Ovary (tissue), 3 donors: ENCODE measurements at regions not wholly inside any gene's neighbourhood (a gene's known extent, or its start where the extent isn't known, plus 50 kb on each side); places are given as distances from the start of the nearest gene placed in this dataset.

Source experiments
- CTCF ChIP-seq, 3 donors: fragments of 450-650 bp in 2 of 3; fragments of 200-600 bp in 1 of 3; IDR thresholded peaks; one replicate each; pipeline versions ENCODE4 v1.5.1 to v1.8.0; 2016 to 2022; ENCODE audit warnings: antibody characterized with exemption in 3 of 3, mild to moderate bottlenecking in 1 of 3
- EP300 ChIP-seq: sonication (generic); formaldehyde crosslinking; IDR thresholded peaks from one replicate; pipeline ENCODE4 v1.6.1; 2017; ENCODE audit warnings: antibody characterized with exemption
- POLR2A ChIP-seq: fragments of 450-650 bp; IDR thresholded peaks from one replicate; pipeline ENCODE4 v1.6.1; 2017; ENCODE audit warnings: antibody characterized with exemption, mild to moderate bottlenecking, moderate library complexity
- donor health status: DM: no; HTN: no; CAD: no.

DNA sequence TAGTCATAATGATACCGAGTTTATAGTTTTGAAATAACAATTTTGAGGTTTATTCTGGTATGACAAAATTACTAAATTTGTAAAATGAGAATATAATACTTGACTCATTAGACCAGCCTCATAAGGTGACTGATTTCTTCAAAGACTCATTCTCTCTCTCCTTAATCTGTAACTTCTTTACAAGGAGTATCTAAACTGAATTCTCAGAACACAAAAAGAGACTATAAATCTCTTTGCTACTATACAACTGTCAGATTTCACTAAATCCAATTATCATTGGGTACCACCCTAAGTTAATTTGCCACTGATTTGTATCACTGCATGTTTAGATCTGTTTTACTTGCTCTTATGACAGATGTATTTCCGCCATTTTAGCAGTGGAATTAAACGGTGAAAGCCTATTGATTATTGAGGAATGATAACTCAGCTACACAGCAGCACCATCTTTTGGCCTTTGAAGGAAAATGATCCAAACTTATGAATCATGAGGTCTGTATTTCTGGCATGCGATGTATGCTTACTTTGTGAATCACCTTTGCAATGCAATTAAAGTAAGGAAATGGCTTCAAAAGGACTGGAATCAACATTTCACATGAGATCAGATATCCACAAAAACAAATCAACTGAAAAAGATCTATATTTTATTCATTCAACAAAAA lies 161.2 kb downstream of the RERGL start:
- no peak for TF ChIP-seq CTCF (IDR thresholded peaks at IDR 0.05)
- no peak for TF ChIP-seq EP300
- no peak for TF ChIP-seq POLR2A
